GM12878 (cell line): ENCODE measurements at regions not wholly inside any gene's neighbourhood (a gene's known extent, or its start where the extent isn't known, plus 50 kb on each side); places are given as distances from the start of the nearest gene placed in this dataset.

ENCODE experiments used
- HDAC2 ChIP-seq: fragments of 200-600 bp; sonication (generic); IDR thresholded peaks from 2 replicates; pipeline ENCODE4 v1.6.1; 2017
- POU2F2 ChIP-seq: IDR thresholded peaks from 3 replicates; pipeline ENCODE4 v1.6.1; 2011; ENCODE audit warnings: low read depth, mild to moderate bottlenecking, low read length, borderline replicate concordance
- RAD21 ChIP-seq: IDR thresholded peaks from 2 replicates; pipeline ENCODE4 v1.6.1; 2011; ENCODE audit warnings: mild to moderate bottlenecking, low read depth, low read length, moderate library complexity; ENCODE audit not compliant: insufficient read depth
- RAD51 ChIP-seq: fragments of 450-650 bp; IDR thresholded peaks from 2 replicates; pipeline ENCODE4 v1.6.1; 2016; ENCODE audit warnings: moderate library complexity, mild to moderate bottlenecking, inconsistent platforms
- SP1 ChIP-seq: IDR thresholded peaks from one replicate; pipeline ENCODE4 v1.6.1; 2011; ENCODE audit warnings: low read depth, low read length
- SUZ12 ChIP-seq: fragments of 200-600 bp; sonication (generic); IDR thresholded peaks from one replicate; pipeline ENCODE4 v1.6.1; 2018; ENCODE audit warnings: antibody characterized with exemption, mild to moderate bottlenecking; ENCODE audit not compliant: unreplicated experiment
- YY1 ChIP-seq: IDR thresholded peaks from 2 replicates; pipeline ENCODE4 v1.6.1; 2011; ENCODE audit warnings: low read depth, mild to moderate bottlenecking, low read length
- ZNF217 ChIP-seq: fragments of 450-650 bp; IDR thresholded peaks from 2 replicates; pipeline ENCODE4 v1.6.1; 2017; ENCODE audit warnings: antibody characterized with exemption, mild to moderate bottlenecking
- TF ChIP-seq, protein P1 (sequence below): IDR thresholded peaks from 2 replicates; pipeline ENCODE4 v1.6.1; 2011; ENCODE audit warnings: borderline replicate concordance, low read depth, mild to moderate bottlenecking, moderate library complexity, mixed read lengths, low read length; ENCODE audit not compliant: insufficient read depth; ENCODE audit errors: extremely low read length

DNA sequence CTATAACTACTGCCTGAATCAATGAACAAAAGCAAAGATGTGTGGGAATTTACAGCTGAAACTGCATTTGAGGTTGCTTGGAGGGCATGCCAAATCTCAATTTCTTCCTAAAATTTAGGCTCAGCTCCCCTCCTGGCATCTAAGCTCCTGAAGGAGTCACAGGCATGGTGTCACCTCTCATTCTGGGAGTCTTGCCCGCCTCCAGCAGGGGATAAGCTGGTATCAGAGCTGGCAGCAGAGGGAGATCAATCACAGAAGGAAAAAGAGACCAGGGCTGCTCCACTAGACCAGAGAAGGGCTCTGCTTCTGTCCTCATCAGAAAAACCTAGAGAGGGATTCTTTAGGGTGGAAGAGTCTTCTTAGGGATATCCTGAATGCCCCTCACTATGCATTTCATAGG is 150.4 kb upstream of the SLC6A11 start:
- TF ChIP-seq POU2F2 (no peak), HDAC2 (no peak), ZNF217 (no peak), RAD51 (no peak), SP1 (no peak), RAD21 (no peak), YY1 (no peak), SUZ12 (no peak)
- TF ChIP-seq, protein P1, sequence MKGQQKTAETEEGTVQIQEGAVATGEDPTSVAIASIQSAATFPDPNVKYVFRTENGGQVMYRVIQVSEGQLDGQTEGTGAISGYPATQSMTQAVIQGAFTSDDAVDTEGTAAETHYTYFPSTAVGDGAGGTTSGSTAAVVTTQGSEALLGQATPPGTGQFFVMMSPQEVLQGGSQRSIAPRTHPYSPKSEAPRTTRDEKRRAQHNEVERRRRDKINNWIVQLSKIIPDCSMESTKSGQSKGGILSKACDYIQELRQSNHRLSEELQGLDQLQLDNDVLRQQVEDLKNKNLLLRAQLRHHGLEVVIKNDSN, result no peak
